DMS53 treated with DMSO at 0.1 percent for 48 hours (cell line): ENCODE measurements at regions not wholly inside any gene's neighbourhood (a gene's known extent, or its start where the extent isn't known, plus 50 kb on each side); places are given as distances from the start of the nearest gene placed in this dataset.
A peak's percentile ranks its signal among the peaks of the same experiment; 100 is the strongest.

Source experiments
- DNase-seq: peaks from one replicate; lab custom pipeline; 2025; ENCODE audit not compliant: unreplicated experiment; lab: John Stamatoyannopoulos, UW

- no peak for DNase-seq
Observed at GRCh38 chr4:125736057-125736456, 421.3 kb downstream of the FAT4 start.

GRCh38 chr4:125739760-125740159, 425.0 kb downstream of the FAT4 start:
- no peak for DNase-seq

GRCh38 chr4:125741825-125742452, 427.2 kb downstream of the FAT4 start:
- DNase-seq = peak; percentile 23

- no peak for DNase-seq
Observed at GRCh38 chr4:125744891-125745364, 430.2 kb downstream of the FAT4 start.

- DNase-seq = no peak
Observed at GRCh38 chr4:125749354-125749753, 434.6 kb downstream of the FAT4 start.

GRCh38 chr4:125750399-125750798, 435.6 kb downstream of the FAT4 start:
- no peak for DNase-seq

- no peak for DNase-seq
Observed at GRCh38 chr4:125750828-125751466, 436.2 kb downstream of the FAT4 start.

- no peak for DNase-seq
Observed at GRCh38 chr4:125758438-125758837, 443.7 kb downstream of the FAT4 start.

GRCh38 chr4:125760201-125760819, 445.6 kb downstream of the FAT4 start:
- DNase-seq = no peak

GRCh38 chr4:125760956-125761355, 446.2 kb downstream of the FAT4 start:
- DNase-seq = no peak

GRCh38 chr4:125762537-125762936, 447.8 kb downstream of the FAT4 start:
- no peak for DNase-seq

GRCh38 chr4:125765941-125766340, 451.2 kb downstream of the FAT4 start:
- no peak for DNase-seq

GRCh38 chr4:125770814-125771398, 456.2 kb downstream of the FAT4 start:
- no peak for DNase-seq

GRCh38 chr4:125772680-125773079, 457.9 kb downstream of the FAT4 start:
- no peak for DNase-seq

- DNase-seq = no peak
Observed at GRCh38 chr4:125773502-125773901, 458.7 kb downstream of the FAT4 start.

- no peak for DNase-seq
Observed at GRCh38 chr4:125773931-125774330, 459.2 kb downstream of the FAT4 start.

- DNase-seq = no peak
Observed at GRCh38 chr4:125776146-125776545, 461.4 kb downstream of the FAT4 start.

GRCh38 chr4:125780164-125780563, 465.4 kb downstream of the FAT4 start:
- no peak for DNase-seq

- DNase-seq = no peak
Observed at GRCh38 chr4:125780747-125781146, 466.0 kb downstream of the FAT4 start.

- no peak for DNase-seq
Observed at GRCh38 chr4:125781651-125782050, 466.9 kb downstream of the FAT4 start.

GRCh38 chr4:125784741-125785140, 470.0 kb downstream of the FAT4 start:
- no peak for DNase-seq

GRCh38 chr4:125787707-125788106, 473.0 kb downstream of the FAT4 start:
- no peak for DNase-seq
